OCI-LY1 (cell line): ENCODE measurements at regions not wholly inside any gene's neighbourhood (a gene's known extent, or its start where the extent isn't known, plus 50 kb on each side); places are given as distances from the start of the nearest gene placed in this dataset.

Experiments used
- EZH2 ChIP-seq: fragments of 200-600 bp; sonication (generic), shearing (Covaris generic); IDR thresholded peaks from 2 replicates; pipeline ENCODE4 v1.8.0; 2017; ENCODE audit warnings: borderline replicate concordance, mixed run types, mild to moderate bottlenecking, antibody characterized with exemption, low read length, moderate library complexity, mixed read lengths
- TF ChIP-seq, protein P1 (sequence below): fragments of 200-600 bp; sonication (generic), shearing (Covaris generic); IDR thresholded peaks from 2 replicates; pipeline ENCODE4 v1.5.1; 2017; ENCODE audit warnings: mild to moderate bottlenecking, antibody characterized with exemption, low read length, moderate library complexity, mixed read lengths

DNA sequence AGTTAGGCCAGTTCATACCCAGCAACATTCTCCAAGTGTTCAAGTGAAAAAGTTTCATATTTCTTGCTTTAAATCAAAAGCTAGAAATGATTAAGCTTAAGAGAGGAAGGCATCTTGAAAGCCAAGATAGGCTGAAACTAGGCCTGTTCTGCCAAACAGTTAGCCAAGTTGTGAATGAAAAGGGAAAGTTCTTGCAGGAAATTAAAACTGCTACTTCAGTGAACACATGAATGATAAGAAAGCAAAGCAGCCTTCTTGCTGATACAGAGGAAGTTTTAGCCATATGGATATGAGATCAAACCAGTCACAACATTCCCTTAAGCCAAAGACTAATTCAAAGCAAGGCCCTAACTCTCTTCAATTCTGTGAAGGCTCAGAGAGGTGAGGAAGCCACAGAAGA lies 274.7 kb downstream of the TUSC7 start:
- TF ChIP-seq, protein P1, sequence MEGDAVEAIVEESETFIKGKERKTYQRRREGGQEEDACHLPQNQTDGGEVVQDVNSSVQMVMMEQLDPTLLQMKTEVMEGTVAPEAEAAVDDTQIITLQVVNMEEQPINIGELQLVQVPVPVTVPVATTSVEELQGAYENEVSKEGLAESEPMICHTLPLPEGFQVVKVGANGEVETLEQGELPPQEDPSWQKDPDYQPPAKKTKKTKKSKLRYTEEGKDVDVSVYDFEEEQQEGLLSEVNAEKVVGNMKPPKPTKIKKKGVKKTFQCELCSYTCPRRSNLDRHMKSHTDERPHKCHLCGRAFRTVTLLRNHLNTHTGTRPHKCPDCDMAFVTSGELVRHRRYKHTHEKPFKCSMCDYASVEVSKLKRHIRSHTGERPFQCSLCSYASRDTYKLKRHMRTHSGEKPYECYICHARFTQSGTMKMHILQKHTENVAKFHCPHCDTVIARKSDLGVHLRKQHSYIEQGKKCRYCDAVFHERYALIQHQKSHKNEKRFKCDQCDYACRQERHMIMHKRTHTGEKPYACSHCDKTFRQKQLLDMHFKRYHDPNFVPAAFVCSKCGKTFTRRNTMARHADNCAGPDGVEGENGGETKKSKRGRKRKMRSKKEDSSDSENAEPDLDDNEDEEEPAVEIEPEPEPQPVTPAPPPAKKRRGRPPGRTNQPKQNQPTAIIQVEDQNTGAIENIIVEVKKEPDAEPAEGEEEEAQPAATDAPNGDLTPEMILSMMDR, result no peak
- TF ChIP-seq EZH2, result no peak
